HCT116 (cell line): ENCODE measurements at regions not wholly inside any gene's neighbourhood (a gene's known extent, or its start where the extent isn't known, plus 50 kb on each side); places are given as distances from the start of the nearest gene placed in this dataset.
"Not testable (repeated sequence)": the region's sequence is repeated elsewhere in the genome, so short reads cannot be mapped to it uniquely, and the experiment has no call there.

Experiments used
- ATAC-seq: fragments of 200-7000 bp; cut with Tn5 transposase; 2 replicates; pipeline ENCODE4 v1.9.1; 2020; ENCODE audit warnings: mild to moderate bottlenecking, moderate library complexity
- BruUV-seq: library from RNA; stranded (reverse); fragments of 400-500 nt; replicated peaks from 2 replicates; lab custom pipeline; 2021; lab: Mats Ljungman, UMichigan
- CTCF ChIA-PET: fragments of 300-600 bp; sonication (Branson Sonifier 250); formaldehyde crosslinking; loops from one replicate; lab custom pipeline; 2021; ENCODE audit warnings: antibody characterized with exemption; lab: Charles Lee
- POLR2A ChIA-PET: fragments of 300-600, 350-600 bp; sonication (Branson Sonifier 250); formaldehyde crosslinking; loops from one replicate; lab custom pipeline; 2021; ENCODE audit warnings: antibody characterized with exemption; lab: Charles Lee
- RAD21 ChIA-PET, 2 experiments: fragments of 300-600 bp; sonication (Branson Sonifier 250); formaldehyde crosslinking; loops; one replicate each; lab custom pipeline; 2023; ENCODE audit warnings: low total read pairs in 2 of 2; ENCODE audit not compliant: uncharacterized antibody in 2 of 2, unreplicated experiment in 2 of 2, low non-redundant PET in 1 of 2; lab: Charles Lee
- DNase-seq: peaks from one replicate; pipeline ENCODE4 v3.0.0-alpha.2; 2010; ENCODE audit warnings: low read depth, low spot score
- H2AFZ ChIP-seq: fragments of 200-600 bp; shearing (Covaris generic), sonication (generic); 2 replicates; pipeline ENCODE4 v1.6.1; 2017; ENCODE audit warnings: low read depth, mixed run types, mixed read lengths, antibody characterized with exemption, low read length; ENCODE audit not compliant: poor library complexity, severe bottlenecking
- H3K27ac ChIP-seq: 2 replicates; pipeline ENCODE4 v1.5.1; 2012; ENCODE audit warnings: low read depth, low read length
- H3K27me3 ChIP-seq: fragments of 200-600 bp; sonication (generic); 2 replicates; pipeline ENCODE4 v1.6.1; 2016; ENCODE audit warnings: mixed run types, low read length, mixed read lengths; ENCODE audit not compliant: insufficient read depth
- H3K36me3 ChIP-seq, 2 experiments: fragments of 200-500 bp in 1 of 2; fragments of 200-600 bp in 1 of 2; sonication (Bioruptor generic) in 1 of 2; sonication (generic) in 1 of 2; 2 replicates each; pipeline versions ENCODE4 v1.5.1 to v1.6.1; 2014 to 2016; ENCODE audit warnings: low read length in 2 of 2, inconsistent platforms in 1 of 2, mixed read lengths in 1 of 2, mixed run types in 1 of 2; ENCODE audit not compliant: insufficient read depth in 2 of 2, control insufficient read depth in 1 of 2
- H3K4me1 ChIP-seq, 2 experiments: fragments of 200-600 bp in 1 of 2; sonication (generic) in 1 of 2; 2 replicates each; pipeline versions ENCODE4 v1.5.1 to v1.6.1; 2012 to 2017; ENCODE audit warnings: low read length in 2 of 2, inconsistent platforms in 1 of 2, mild to moderate bottlenecking in 1 of 2, mixed read lengths in 1 of 2, mixed run types in 1 of 2, moderate library complexity in 1 of 2; ENCODE audit not compliant: insufficient read depth in 2 of 2, control insufficient read depth in 1 of 2
- H3K4me2 ChIP-seq: fragments of 200-600 bp; sonication (generic); 2 replicates; pipeline ENCODE4 v1.6.1; 2017; ENCODE audit warnings: mixed run types, low read length, mixed read lengths
- H3K4me3 ChIP-seq, 2 experiments: fragments of 200-600 bp in 1 of 2; sonication (generic) in 1 of 2; replicated peaks in 1 of 2; 2 replicates each; pipeline ENCODE4 v1.5.1; 2011 to 2016; ENCODE audit warnings: low read length in 2 of 2, control low read depth in 1 of 2, low read depth in 1 of 2, mild to moderate bottlenecking in 1 of 2, mixed read lengths in 1 of 2, mixed run types in 1 of 2
- H3K79me2 ChIP-seq: fragments of 200-600 bp; sonication (generic); 2 replicates; pipeline ENCODE4 v1.6.1; 2017; ENCODE audit warnings: mild to moderate bottlenecking, mixed run types, low read length, moderate library complexity, mixed read lengths; ENCODE audit not compliant: insufficient read depth
- H3K9ac ChIP-seq: fragments of 200-600 bp; sonication (generic); 2 replicates; pipeline ENCODE4 v1.6.1; 2016; ENCODE audit warnings: low read length, mixed read lengths
- H3K9me2 ChIP-seq: fragments of 200-600 bp; sonication (generic), shearing (Covaris generic); 2 replicates; pipeline ENCODE4 v1.6.1; 2017; ENCODE audit warnings: mixed run types, mild to moderate bottlenecking, moderate library complexity; ENCODE audit not compliant: insufficient read depth
- H3K9me3 ChIP-seq, 2 experiments: fragments of 200-500 bp in 1 of 2; fragments of 200-600 bp in 1 of 2; sonication (Bioruptor generic) in 1 of 2; sonication (generic) in 1 of 2; 2 replicates each; pipeline ENCODE4 v1.6.1; 2014 to 2017; ENCODE audit warnings: low read length in 2 of 2, mixed read lengths in 2 of 2, inconsistent platforms in 1 of 2, low read depth in 1 of 2, mild to moderate bottlenecking in 1 of 2, mixed run types in 1 of 2, moderate library complexity in 1 of 2; ENCODE audit not compliant: control insufficient read depth in 1 of 2, insufficient read depth in 1 of 2
- H4K20me1 ChIP-seq: fragments of 200-600 bp; sonication (generic), shearing (Covaris generic); 2 replicates; pipeline ENCODE4 v1.6.1; 2017; ENCODE audit warnings: mixed run types, mild to moderate bottlenecking, moderate library complexity; ENCODE audit not compliant: insufficient read depth
- ATF3 ChIP-seq: IDR thresholded peaks from 2 replicates; pipeline ENCODE4 v1.6.1; 2012
- EZH2phosphoT487 ChIP-seq: fragments of 200-600 bp; IDR thresholded peaks from 2 replicates; pipeline ENCODE4 v1.6.1; 2018; ENCODE audit warnings: antibody characterized with exemption, borderline replicate concordance
- JUND ChIP-seq: IDR thresholded peaks from 2 replicates; pipeline ENCODE4 v1.6.1; 2012
- POLR2AphosphoS5 ChIP-seq: IDR thresholded peaks from 2 replicates; pipeline ENCODE4 v1.6.1; 2011; ENCODE audit warnings: mild to moderate bottlenecking, low read depth, low read length, moderate library complexity
- RAD21 ChIP-seq: IDR thresholded peaks from 2 replicates; pipeline ENCODE4 v1.6.1; 2012; ENCODE audit warnings: low read depth, mild to moderate bottlenecking
- SIN3A ChIP-seq: IDR thresholded peaks from 2 replicates; pipeline ENCODE4 v1.6.1; 2012; ENCODE audit warnings: low read depth
- SP1 ChIP-seq: IDR thresholded peaks from 2 replicates; pipeline ENCODE4 v1.6.1; 2012; ENCODE audit warnings: low read depth
- SRF ChIP-seq: IDR thresholded peaks from 2 replicates; pipeline ENCODE4 v1.6.1; 2012; ENCODE audit warnings: low read depth
- TCF7L2 ChIP-seq: IDR thresholded peaks from 2 replicates; pipeline ENCODE4 v1.7.0; 2011; ENCODE audit warnings: borderline replicate concordance, inconsistent platforms; ENCODE audit not compliant: insufficient read depth, insufficient read length; ENCODE audit errors: extremely low read depth
- intact Hi-C: fragments of 100-400 bp; cut with micrococcal nuclease; formaldehyde crosslinking; loops from 2 replicates; pipeline ENCODE4 v1.10.0; 2022

DNA sequence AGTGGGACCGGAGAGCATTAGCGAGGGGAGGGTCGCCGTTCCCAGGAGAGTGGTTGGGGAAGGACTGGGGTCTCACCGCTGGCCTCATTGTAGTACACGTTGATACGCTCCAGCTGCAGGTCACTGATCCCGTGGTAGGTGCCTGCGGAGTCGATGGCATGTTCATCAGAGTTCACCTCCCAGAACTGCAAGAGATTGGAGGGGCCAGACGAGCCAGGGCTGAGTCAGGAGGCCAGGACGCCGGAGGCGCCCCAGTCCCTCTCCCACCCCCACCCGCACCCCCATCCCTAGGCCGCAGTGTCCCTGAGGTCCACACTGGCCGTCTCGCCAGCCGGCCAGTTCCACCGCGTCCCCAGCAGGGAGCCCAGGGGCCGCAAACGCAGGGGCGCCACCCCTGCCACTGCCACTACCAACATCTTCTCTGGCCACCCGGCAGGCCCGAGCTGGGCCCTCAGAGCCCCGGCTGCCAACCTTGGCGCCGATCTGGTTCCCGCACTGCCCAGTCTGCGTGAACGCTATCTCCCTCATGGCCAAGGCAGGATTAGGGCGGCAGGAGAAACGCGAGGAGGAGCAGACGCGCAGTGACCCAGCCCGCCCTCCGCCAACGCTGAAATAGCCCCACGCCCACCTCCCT, 144.2 kb downstream of the ALG10 start:
- Histone ChIP-seq H3K9ac (no peak overlapping the region), H3K79me2 (no peaks in the 10 kb centered on the region), H3K36me3 (no peaks in the 10 kb centered on the region), H2AFZ (no peak overlapping the region), H3K9me3 (no peaks in the 10 kb centered on the region), H4K20me1 (no peaks in the 10 kb centered on the region), H3K27me3 (no peaks in the 10 kb centered on the region), H3K27ac (no peak overlapping the region), H3K4me2 (no peak overlapping the region), H3K4me1 (no peaks in the 10 kb centered on the region), H3K4me3 (no peak overlapping the region), H3K9me2 (no peaks in the 10 kb centered on the region)
- ATAC-seq (no peak), DNase-seq (no peak)
- TF ChIP-seq SP1 (no peak), SRF (no peak), POLR2AphosphoS5 (no peak), ATF3 (no peak), RAD21 (no peak), SIN3A (no peak), JUND (no peak), EZH2phosphoT487 (no peak), TCF7L2 (no peak)
- RAD21 ChIA-PET: no interaction called here
- POLR2A ChIA-PET: no interaction called here
- no TSS peak for BruUV-seq
- CTCF ChIA-PET: no interaction called here
- intact Hi-C loops: no loop called here

DNA sequence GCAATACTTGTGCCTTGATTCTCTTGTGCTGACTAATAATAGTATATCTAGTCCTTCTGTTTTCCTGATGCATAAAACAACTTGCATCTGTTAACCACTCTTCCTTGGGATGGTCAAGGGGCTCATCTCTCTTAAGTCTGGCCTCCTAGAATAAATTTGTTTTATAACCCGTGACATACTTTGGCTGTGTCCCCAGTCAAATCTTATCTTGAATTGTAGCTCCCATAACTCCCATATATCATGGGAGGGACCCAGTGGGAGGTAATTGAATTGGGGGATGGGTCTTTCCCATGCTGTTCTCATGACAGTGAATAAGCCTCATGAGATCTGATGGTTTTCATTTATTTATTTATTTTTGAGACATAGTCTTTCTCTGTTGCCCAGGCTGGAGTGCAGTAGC, 146.2 kb downstream of the ALG10 start:
- H3K36me3 ChIP-seq, H3K27me3 ChIP-seq, H2AFZ ChIP-seq, H3K79me2 ChIP-seq, CTCF ChIA-PET, POLR2A ChIA-PET, intact Hi-C loops, H3K4me3 ChIP-seq, H3K9ac ChIP-seq, H3K9me3 ChIP-seq, ATAC-seq, H4K20me1 ChIP-seq, BruUV-seq, H3K27ac ChIP-seq, H3K9me2 ChIP-seq, RAD21 ChIA-PET, H3K4me1 ChIP-seq, DNase-seq, H3K4me2 ChIP-seq: not testable (repeated sequence)
